Keratinocyte (primary cell): ENCODE measurements at regions not wholly inside any gene's neighbourhood (a gene's known extent, or its start where the extent isn't known, plus 50 kb on each side); places are given as distances from the start of the nearest gene placed in this dataset.

Experiments used
- DNase-seq: peaks from one replicate; pipeline ENCODE4 v3.0.0-alpha.2; 2011; ENCODE audit warnings: low read depth, missing footprints, low spot score
- FAIRE-seq: peaks from 2 replicates; lab custom pipeline; 2011; peaks lifted over from hg19 to GRCh38; lab: Jason Lieb, UNC
- H2AFZ ChIP-seq: 2 replicates; pipeline ENCODE4 v1.6.0; 2012; ENCODE audit warnings: low read length, control low read depth, inconsistent platforms; ENCODE audit not compliant: control insufficient read depth
- H3K27ac ChIP-seq: 2 replicates; pipeline ENCODE4 v1.5.1; 2011; ENCODE audit warnings: low read length; ENCODE audit not compliant: control insufficient read depth, insufficient read depth
- H3K27me3 ChIP-seq: 3 replicates; pipeline ENCODE4 v1.6.0; 2011; ENCODE audit warnings: low read length; ENCODE audit not compliant: control insufficient read depth, insufficient read depth; ENCODE audit errors: extremely low read depth
- H3K36me3 ChIP-seq, 2 experiments: 2 replicates in 1 of 2; 3 replicates in 1 of 2; pipeline ENCODE4 v1.5.1; 2011; ENCODE audit warnings: low read length in 2 of 2, mild to moderate bottlenecking in 1 of 2; ENCODE audit not compliant: control insufficient read depth in 2 of 2, insufficient read depth in 2 of 2; ENCODE audit errors: extremely low read depth in 1 of 2
- H3K4me1 ChIP-seq: 3 replicates; pipeline ENCODE4 v1.5.1; 2011; ENCODE audit warnings: low read length; ENCODE audit not compliant: control insufficient read depth, insufficient read depth; ENCODE audit errors: extremely low read depth
- H3K4me2 ChIP-seq: 3 replicates; pipeline ENCODE4 v1.6.0; 2011; ENCODE audit warnings: low read depth, low read length; ENCODE audit not compliant: control insufficient read depth, insufficient read depth; ENCODE audit errors: extremely low read depth
- H3K4me3 ChIP-seq, 3 experiments: fragments of 200-600 bp in 1 of 3; sonication (generic) in 1 of 3; 2 replicates in 2 of 3; 3 replicates in 1 of 3; pipeline ENCODE4 v1.5.1; 2011 to 2016; ENCODE audit warnings: low read length in 3 of 3, mild to moderate bottlenecking in 3 of 3, control low read depth in 2 of 3, inconsistent platforms in 1 of 3, low read depth in 1 of 3, mixed read lengths in 1 of 3, mixed run types in 1 of 3, moderate library complexity in 1 of 3; ENCODE audit not compliant: control insufficient read depth in 2 of 3, insufficient read depth in 2 of 3; ENCODE audit errors: extremely low read depth in 1 of 3
- H3K79me2 ChIP-seq: 2 replicates; pipeline ENCODE4 v1.6.0; 2012; ENCODE audit warnings: low read length; ENCODE audit not compliant: control insufficient read depth, insufficient read depth
- H3K9ac ChIP-seq: 3 replicates; pipeline ENCODE4 v1.6.0; 2011; ENCODE audit warnings: low read length; ENCODE audit not compliant: control insufficient read depth, insufficient read depth; ENCODE audit errors: extremely low read depth
- H3K9me1 ChIP-seq: 3 replicates; pipeline ENCODE4 v1.6.0; 2011; ENCODE audit warnings: low read length; ENCODE audit not compliant: control insufficient read depth, insufficient read depth; ENCODE audit errors: extremely low read depth
- H3K9me3 ChIP-seq: 2 replicates; pipeline ENCODE4 v1.5.1; 2012; ENCODE audit warnings: low read depth, low read length; ENCODE audit not compliant: control insufficient read depth
- H4K20me1 ChIP-seq: 3 replicates; pipeline ENCODE4 v1.6.0; 2011; ENCODE audit warnings: low read length; ENCODE audit not compliant: control insufficient read depth, insufficient read depth; ENCODE audit errors: extremely low read depth
- EZH2 ChIP-seq: IDR thresholded peaks from one replicate; pipeline ENCODE4 v1.6.1; 2012; ENCODE audit warnings: inconsistent platforms, mild to moderate bottlenecking, low read length, moderate library complexity
- dilution Hi-C: fragments of 300-500 bp; cut with MboI; formaldehyde crosslinking; loops from one replicate; pipeline ENCODE4 v1.7.0; 2020; ENCODE audit warnings: low sequenced_read_pairs; ENCODE audit not compliant: extremely low pct_ligation_motif_present
- TF ChIP-seq, protein P1 (sequence below), 3 experiments: IDR thresholded peaks in 1 of 3; conservative IDR thresholded peaks in 1 of 3; optimal IDR thresholded peaks in 1 of 3; 2 replicates in 2 of 3; 3 replicates in 1 of 3; pipeline versions ENCODE3 to v1.5.1; 2011; ENCODE audit warnings: low read length in 3 of 3, mild to moderate bottlenecking in 3 of 3, moderate library complexity in 2 of 3, control low read depth in 1 of 3, inconsistent platforms in 1 of 3; ENCODE audit not compliant: insufficient read depth in 2 of 3; ENCODE audit errors: extremely low read depth in 1 of 3

DNA sequence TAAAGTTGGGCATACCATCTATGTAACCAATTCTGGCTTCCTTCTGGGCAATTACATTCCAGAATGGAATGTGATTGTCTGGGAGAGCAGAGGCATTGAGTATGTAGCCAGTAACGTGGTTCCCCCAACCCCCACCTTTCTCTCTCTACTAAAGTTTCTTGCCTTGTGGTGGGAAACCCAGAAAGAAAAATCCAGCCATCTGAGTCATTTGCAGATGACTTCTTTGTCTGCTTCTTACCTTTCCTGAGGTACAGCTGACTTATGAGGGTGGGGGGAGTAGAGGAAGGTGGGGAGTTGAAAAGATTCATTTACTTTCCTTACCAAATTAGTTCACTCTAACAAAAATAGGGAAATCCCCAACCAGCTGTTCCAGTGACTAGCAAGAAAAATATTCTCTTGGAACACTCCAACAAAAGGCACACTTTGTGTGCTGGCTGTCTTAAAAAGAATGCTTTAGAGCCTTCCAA lies 112.1 kb upstream of the FRMD6 start:
- Histone ChIP-seq H3K9ac (peak overlapping the region; percentile 86), H3K27ac (peak overlapping the region; percentile 100), H2AFZ (no peak overlapping the region), H3K4me3 (peak overlapping the region in 2 of 3 experiments; percentile 61), H3K4me2 (peak overlapping the region; percentile 96), H4K20me1 (no peaks in the 10 kb centered on the region), H3K9me1 (no peaks in the 10 kb centered on the region), H3K27me3 (no peaks in the 10 kb centered on the region), H3K36me3 (peaks cover 0 to 11% of the 10 kb centered on the region in 2 experiments), H3K9me3 (peaks cover 5% of the 10 kb centered on the region), H3K4me1 (peaks cover 53% of the 10 kb centered on the region), H3K79me2 (peaks cover 81% of the 10 kb centered on the region)
- TF ChIP-seq EZH2: no peak
- TF ChIP-seq, protein P1, sequence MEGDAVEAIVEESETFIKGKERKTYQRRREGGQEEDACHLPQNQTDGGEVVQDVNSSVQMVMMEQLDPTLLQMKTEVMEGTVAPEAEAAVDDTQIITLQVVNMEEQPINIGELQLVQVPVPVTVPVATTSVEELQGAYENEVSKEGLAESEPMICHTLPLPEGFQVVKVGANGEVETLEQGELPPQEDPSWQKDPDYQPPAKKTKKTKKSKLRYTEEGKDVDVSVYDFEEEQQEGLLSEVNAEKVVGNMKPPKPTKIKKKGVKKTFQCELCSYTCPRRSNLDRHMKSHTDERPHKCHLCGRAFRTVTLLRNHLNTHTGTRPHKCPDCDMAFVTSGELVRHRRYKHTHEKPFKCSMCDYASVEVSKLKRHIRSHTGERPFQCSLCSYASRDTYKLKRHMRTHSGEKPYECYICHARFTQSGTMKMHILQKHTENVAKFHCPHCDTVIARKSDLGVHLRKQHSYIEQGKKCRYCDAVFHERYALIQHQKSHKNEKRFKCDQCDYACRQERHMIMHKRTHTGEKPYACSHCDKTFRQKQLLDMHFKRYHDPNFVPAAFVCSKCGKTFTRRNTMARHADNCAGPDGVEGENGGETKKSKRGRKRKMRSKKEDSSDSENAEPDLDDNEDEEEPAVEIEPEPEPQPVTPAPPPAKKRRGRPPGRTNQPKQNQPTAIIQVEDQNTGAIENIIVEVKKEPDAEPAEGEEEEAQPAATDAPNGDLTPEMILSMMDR (optimal IDR thresholded peaks at IDR 0.05 in 1 of 3, IDR thresholded peaks at IDR 0.05 in 1 of 3, conservative IDR thresholded peaks at IDR 0.05 in 1 of 3; ENCODE audit: extremely low read depth in 1 of 3, insufficient read depth in 2 of 3, low read length in 3 of 3): no peak
- peak; percentile 100 for FAIRE-seq
- peak; percentile 98 for DNase-seq
- dilution Hi-C loops: no loop called here

DNA sequence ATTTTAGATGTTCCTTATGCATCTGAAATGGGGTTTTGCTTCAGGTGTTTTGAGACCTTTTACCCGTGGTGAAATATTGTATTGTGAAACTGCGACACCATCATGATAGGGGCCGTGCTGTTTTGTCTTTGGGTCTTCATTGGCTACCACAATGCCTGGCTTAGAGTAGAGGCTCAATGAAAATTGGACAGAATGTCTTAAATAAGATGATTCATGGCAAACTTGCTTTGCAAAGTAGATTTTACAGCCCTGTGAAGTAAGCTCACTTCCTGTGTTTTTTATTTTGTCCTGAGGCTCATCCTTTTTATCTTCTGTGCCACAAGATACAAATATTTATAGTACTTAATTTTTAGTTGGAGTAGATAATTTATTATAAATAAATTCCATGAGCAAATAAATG lies 111.3 kb upstream of the FRMD6 start:
- FAIRE-seq (peak; percentile 65), DNase-seq (no peak)
- Histone ChIP-seq H3K4me2 (peak overlapping the region; percentile 96), H3K27me3 (no peaks in the 10 kb centered on the region), H4K20me1 (no peaks in the 10 kb centered on the region), H3K27ac (peak overlapping the region; percentile 100), H3K9me1 (no peaks in the 10 kb centered on the region), H3K9me3 (peaks cover 3% of the 10 kb centered on the region), H3K9ac (peak overlapping the region; percentile 86), H2AFZ (no peak overlapping the region), H3K79me2 (peaks cover 73% of the 10 kb centered on the region), H3K36me3 (peaks cover 0 to 9% of the 10 kb centered on the region in 2 experiments), H3K4me3 (peak overlapping the region in 2 of 3 experiments; percentile 61), H3K4me1 (peaks cover 53% of the 10 kb centered on the region)
- TF ChIP-seq EZH2: no peak
- TF ChIP-seq, protein P1 (optimal IDR thresholded peaks at IDR 0.05 in 1 of 3, IDR thresholded peaks at IDR 0.05 in 1 of 3, conservative IDR thresholded peaks at IDR 0.05 in 1 of 3; ENCODE audit: extremely low read depth in 1 of 3, insufficient read depth in 2 of 3, low read length in 3 of 3): no peak
- dilution Hi-C loops: no loop called here
